GM19372 (cell line): ENCODE measurements at regions not wholly inside any gene's neighbourhood (a gene's known extent, or its start where the extent isn't known, plus 50 kb on each side); places are given as distances from the start of the nearest gene placed in this dataset.
A peak's percentile ranks its signal among the peaks of the same experiment; 100 is the strongest.
"Not testable (repeated sequence)": the region's sequence is repeated elsewhere in the genome, so short reads cannot be mapped to it uniquely, and the experiment has no call there.

Source experiments
- ATAC-seq: cut with Tn5 transposase; IDR thresholded peaks from one replicate; pipeline ENCODE4 v1.9.1; 2021; ENCODE audit warnings: mild to moderate bottlenecking, low read depth, moderate library complexity; ENCODE audit not compliant: unreplicated experiment

- ATAC-seq = not testable (repeated sequence)
Observed at GRCh38 chr9:97248252-97248651, 59.2 kb upstream of the CCDC180 start.

DNA sequence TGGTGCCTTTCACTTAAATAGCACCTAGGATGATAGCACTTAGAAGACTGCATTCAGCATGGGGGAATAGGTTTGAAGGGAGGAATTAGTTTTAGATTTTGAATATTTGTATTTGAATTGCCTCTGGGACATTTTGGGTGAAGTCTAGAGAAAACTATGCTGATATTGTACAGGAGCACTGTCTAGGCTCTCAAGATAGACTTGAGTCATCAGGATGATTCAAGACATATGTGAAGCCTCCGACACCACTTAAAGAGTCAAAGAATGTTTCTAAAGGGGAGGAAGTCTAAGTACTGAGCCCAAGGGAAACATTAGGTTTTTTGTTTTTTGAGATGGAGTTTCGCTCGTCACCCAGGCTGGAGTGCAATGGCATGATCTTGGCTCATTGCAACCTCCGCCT lies 63.9 kb upstream of the CCDC180 start:
- no peak for ATAC-seq

- not testable (repeated sequence) for ATAC-seq
Observed at GRCh38 chr9:97241430-97241829, 66.0 kb upstream of the CCDC180 start.

DNA sequence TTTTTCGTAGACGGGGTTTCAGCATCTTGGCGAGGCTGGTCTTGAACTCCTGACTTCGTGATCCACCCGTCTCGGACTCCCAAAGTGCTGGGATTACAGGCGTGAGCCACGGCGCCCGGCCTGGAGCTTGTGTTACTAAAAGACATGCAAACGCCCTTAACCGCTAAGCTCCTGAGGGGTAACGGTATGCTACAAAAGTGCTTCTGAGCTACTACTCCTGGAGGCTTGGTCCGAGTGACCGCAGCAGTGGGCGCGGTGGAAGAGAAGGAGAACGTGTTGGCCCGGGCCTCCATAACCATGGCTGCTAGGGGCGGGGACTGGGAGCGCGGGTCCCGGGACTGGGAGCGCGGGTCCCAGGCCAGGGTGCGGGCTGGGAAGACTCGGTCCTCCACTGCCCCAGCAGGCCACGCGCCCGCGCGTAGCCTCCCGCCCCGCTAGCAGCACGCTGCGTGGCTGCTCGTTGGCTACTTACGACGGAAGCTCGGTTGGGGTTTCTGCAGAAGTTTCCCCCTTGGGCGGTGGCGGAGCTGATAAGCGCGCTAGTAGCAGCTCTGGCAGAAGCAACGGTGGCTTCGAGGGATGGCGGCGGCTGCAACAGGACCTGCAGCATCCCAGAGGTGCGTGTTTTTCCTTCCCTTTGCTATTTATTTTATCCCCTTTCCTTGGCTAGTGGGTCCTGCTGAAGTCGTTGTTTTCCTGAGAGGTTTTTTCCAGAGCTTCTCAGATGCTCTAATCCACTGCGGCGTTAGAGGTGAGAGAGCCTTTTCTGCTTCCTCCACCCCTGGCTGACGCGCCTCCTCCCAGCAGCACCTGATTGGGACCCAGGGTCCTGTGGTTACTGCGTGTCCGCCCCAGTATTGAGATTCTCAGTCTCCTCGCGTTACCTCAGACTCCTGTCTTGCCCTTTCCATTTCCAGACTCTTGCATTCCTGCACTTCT lies 69.2 kb upstream of the CCDC180 start:
- ATAC-seq = peak; percentile 88

DNA sequence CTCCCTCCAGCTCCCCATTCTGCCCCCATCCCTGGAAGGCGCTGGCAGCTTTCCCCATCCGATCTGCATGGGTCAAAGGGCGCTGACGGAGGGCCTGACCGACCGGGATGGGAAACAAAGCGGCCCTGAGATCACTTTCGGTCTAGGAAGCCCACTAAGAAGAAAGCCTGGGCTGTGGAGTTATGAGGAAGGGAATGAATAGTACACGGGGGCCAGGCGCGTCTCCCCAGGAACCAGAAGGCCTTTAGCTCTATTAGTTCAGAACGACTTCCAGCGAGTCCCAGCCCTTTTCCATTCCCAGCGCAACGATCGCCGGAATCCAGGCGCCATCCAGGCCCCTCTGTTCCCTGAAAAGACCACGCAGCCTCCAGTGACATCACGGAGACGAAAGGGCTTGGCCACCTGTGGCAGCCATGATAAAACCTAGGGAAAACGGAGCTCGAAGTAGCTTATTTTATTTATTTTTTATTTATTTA lies 70.1 kb upstream of the CCDC180 start:
- ATAC-seq = no peak

GRCh38 chr9:97233009-97233400 lies 74.5 kb upstream of the CCDC180 start:
- ATAC-seq = not testable (repeated sequence)

GRCh38 chr9:97232060-97233008 lies 75.1 kb upstream of the CCDC180 start:
- not testable (repeated sequence) for ATAC-seq

DNA sequence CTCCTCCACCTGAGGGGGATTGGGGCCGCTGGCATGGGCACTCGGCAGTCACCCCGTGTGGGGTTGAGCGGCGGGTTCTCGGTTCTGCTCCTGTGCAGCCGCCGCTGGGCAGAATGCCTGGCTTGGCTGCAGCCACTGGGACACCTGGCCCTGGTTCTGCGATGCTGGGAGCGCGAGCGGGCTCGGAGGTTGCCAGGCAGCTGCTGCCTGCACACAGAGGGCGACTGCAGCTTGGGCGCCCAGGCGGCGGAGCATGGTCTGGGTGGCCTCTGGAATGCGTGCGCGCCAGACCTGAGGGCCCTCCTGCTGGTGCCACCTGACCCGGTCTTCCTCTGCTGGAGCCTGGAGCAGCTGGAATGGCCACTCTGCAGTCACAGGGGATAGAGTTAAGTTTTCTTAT lies 85.1 kb upstream of the CCDC180 start:
- ATAC-seq = not testable (repeated sequence)

GRCh38 chr9:97221478-97222355 lies 85.7 kb upstream of the CCDC180 start:
- ATAC-seq = not testable (repeated sequence)

GRCh38 chr9:97220894-97221477 lies 86.5 kb upstream of the CCDC180 start:
- no peak for ATAC-seq

DNA sequence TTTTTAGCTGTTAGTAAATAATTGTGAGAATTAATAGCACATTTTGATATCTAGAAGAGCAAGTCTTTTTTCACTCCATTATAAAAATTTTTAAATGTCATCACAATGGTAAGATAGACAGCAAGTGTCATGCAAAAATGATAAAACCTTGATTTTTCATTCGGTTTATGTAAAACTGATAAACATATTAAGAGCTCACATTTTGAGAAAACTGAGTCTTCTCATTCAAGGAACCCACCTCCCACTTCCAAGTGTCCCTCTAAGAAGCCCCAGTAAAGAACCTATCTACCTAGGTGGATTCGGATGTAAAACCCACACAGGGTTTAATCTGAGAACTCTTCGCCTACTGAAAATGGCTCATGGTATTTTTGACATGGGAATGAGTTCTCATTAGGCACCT lies 87.1 kb upstream of the CCDC180 start:
- not testable (repeated sequence) for ATAC-seq

- ATAC-seq = not testable (repeated sequence)
Observed at GRCh38 chr9:97219443-97220140, 87.9 kb upstream of the CCDC180 start.

DNA sequence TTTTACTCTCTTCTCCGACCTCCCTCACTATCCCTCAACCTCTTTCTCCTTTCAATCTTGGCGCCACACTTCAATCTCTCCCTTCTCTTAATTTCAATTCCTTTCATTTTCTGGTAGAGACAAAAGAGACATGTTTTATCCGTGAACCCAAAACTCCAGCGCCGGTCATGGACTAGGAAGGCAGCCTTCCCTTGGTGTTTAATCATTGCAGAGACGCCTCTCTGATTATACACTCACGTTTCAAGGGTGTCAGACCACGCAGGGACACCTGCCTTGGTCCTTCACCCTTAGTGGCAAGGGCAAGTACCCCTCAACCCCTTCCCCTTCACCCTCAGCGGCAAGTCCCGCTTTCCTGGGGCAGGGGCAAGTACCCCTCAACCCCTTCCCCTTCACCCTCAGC lies 92.3 kb upstream of the CCDC180 start:
- ATAC-seq = not testable (repeated sequence)

GRCh38 chr9:97214556-97214955 lies 92.9 kb upstream of the CCDC180 start:
- ATAC-seq = not testable (repeated sequence)

DNA sequence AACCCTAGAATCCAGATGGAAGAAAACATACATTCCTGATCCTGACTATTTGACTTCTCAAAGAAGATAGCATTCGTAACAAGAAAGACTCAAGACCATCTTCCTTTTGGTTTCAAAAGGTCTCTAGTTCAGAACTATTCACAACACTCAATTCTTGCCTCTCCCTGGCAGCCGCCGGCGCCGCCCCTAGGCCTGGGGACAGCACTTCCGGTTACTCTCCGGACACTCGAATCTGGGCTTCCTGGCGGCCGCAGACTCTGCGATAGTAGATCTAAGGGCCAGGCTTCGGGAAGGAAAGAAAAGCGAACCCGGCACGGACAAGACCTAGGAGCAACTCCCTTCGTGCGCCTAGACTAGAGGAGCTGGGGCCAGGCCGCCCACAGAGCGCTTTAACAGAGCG lies 107.8 kb upstream of the CCDC180 start:
- not testable (repeated sequence) for ATAC-seq

DNA sequence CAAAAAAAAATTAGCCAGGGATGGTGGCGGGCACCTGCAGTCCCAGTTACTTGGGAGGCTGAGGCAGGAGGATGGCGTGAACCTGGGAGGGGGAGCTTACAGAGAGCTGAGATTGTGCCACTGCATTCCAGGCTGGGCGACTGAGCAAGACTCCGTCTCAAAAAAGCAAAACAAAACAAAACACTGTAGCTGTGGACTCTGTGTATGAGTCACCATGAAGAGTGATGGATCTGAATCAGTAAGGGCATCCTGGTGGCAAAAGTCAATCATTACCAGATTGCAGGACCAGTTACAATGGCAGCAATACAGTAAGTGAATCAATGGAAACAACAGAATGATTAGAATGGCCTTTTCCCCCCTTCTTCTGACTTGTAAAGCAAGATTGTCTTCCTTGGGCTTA lies 113.7 kb upstream of the CCDC180 start:
- ATAC-seq = not testable (repeated sequence)

DNA sequence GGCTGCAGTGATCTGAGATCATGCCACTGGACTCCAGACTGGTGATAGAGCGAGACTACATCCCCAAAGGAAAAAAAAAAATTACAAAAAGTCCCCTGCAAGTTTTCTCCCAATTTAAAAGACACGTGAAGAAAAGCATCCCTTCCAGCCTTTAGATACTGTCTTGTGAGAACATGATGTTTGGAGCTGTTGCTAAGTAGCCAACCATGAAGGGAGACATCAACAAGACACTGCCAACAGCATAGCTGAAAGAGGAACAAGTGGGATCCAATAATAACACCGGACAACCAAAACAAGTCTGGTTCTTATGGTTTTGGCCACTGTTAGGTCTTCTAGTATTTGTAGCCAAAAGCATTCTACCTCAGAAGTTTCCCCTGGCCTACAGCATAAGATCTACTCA lies 118.9 kb upstream of the CCDC180 start:
- no peak for ATAC-seq

DNA sequence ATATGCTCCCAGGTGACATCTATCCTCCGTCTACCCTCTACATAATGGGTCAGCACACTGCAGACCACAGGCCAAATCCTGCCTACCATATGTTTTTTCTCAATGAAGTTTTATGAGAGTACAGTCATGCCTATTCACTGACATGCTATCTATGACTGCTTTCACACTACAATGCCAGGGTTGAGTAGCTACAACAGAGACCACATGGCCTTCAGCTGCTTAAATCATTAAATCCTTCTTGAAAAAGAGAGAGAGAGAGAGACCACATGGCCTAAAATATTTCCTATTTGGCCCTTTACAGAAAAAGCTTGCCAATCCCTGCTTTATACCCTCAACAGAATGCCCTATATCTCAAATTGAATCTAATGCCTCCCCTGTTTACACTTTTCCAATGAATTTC lies 119.8 kb upstream of the CCDC180 start:
- ATAC-seq = not testable (repeated sequence)

GRCh38 chr9:97186493-97186892 lies 121.0 kb upstream of the CCDC180 start:
- ATAC-seq = no peak
